ENCODE measurements at regions not wholly inside any gene's neighbourhood (a gene's known extent, or its start where the extent isn't known, plus 50 kb on each side); places are given as distances from the start of the nearest gene placed in this dataset.

GRCh38 chr1:83053446-83053845 is 945.5 kb downstream of the TTLL7 start:
- TF ChIP-seq CEBPB (IDR thresholded peaks at IDR 0.05) (no peak), EP300 (IDR thresholded peaks at IDR 0.05; ENCODE audit: borderline replicate concordance) (no peak), NFIC (IDR thresholded peaks at IDR 0.05) (no peak), RAD21 (IDR thresholded peaks at IDR 0.05; ENCODE audit: low read depth) (no peak), TAF1 (IDR thresholded peaks at IDR 0.05; ENCODE audit: low read depth) (no peak), CREB1 (IDR thresholded peaks at IDR 0.05; ENCODE audit: low read depth) (no peak), MAX (IDR thresholded peaks at IDR 0.05) (no peak), EGR1 (IDR thresholded peaks at IDR 0.05) (no peak), FOXM1 (IDR thresholded peaks at IDR 0.05; ENCODE audit: borderline replicate concordance, low read depth) (no peak), TCF12 (IDR thresholded peaks at IDR 0.05; ENCODE audit: low read depth) (no peak), ZBTB7A (IDR thresholded peaks at IDR 0.05; ENCODE audit: low read depth) (no peak), YY1 (IDR thresholded peaks at IDR 0.05; ENCODE audit: low read depth) (no peak), TEAD4 (IDR thresholded peaks at IDR 0.05) (no peak)
- TF ChIP-seq, protein P1, sequence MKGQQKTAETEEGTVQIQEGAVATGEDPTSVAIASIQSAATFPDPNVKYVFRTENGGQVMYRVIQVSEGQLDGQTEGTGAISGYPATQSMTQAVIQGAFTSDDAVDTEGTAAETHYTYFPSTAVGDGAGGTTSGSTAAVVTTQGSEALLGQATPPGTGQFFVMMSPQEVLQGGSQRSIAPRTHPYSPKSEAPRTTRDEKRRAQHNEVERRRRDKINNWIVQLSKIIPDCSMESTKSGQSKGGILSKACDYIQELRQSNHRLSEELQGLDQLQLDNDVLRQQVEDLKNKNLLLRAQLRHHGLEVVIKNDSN (IDR thresholded peaks at IDR 0.05), result no peak
- TF ChIP-seq, protein P2, sequence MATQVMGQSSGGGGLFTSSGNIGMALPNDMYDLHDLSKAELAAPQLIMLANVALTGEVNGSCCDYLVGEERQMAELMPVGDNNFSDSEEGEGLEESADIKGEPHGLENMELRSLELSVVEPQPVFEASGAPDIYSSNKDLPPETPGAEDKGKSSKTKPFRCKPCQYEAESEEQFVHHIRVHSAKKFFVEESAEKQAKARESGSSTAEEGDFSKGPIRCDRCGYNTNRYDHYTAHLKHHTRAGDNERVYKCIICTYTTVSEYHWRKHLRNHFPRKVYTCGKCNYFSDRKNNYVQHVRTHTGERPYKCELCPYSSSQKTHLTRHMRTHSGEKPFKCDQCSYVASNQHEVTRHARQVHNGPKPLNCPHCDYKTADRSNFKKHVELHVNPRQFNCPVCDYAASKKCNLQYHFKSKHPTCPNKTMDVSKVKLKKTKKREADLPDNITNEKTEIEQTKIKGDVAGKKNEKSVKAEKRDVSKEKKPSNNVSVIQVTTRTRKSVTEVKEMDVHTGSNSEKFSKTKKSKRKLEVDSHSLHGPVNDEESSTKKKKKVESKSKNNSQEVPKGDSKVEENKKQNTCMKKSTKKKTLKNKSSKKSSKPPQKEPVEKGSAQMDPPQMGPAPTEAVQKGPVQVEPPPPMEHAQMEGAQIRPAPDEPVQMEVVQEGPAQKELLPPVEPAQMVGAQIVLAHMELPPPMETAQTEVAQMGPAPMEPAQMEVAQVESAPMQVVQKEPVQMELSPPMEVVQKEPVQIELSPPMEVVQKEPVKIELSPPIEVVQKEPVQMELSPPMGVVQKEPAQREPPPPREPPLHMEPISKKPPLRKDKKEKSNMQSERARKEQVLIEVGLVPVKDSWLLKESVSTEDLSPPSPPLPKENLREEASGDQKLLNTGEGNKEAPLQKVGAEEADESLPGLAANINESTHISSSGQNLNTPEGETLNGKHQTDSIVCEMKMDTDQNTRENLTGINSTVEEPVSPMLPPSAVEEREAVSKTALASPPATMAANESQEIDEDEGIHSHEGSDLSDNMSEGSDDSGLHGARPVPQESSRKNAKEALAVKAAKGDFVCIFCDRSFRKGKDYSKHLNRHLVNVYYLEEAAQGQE (IDR thresholded peaks at IDR 0.05; ENCODE audit: low read depth), result no peak

GRCh38 chr1:83052865-83053264 is 946.1 kb downstream of the TTLL7 start:
- TF ChIP-seq CEBPB (IDR thresholded peaks at IDR 0.05), result no peak
- no peak for TF ChIP-seq EP300 (IDR thresholded peaks at IDR 0.05; ENCODE audit: borderline replicate concordance)
- no peak for TF ChIP-seq EGR1 (IDR thresholded peaks at IDR 0.05)
- TF ChIP-seq CREB1 (IDR thresholded peaks at IDR 0.05; ENCODE audit: low read depth), result no peak
- TF ChIP-seq FOXM1 (IDR thresholded peaks at IDR 0.05; ENCODE audit: borderline replicate concordance, low read depth), result no peak
- no peak for TF ChIP-seq YY1 (IDR thresholded peaks at IDR 0.05; ENCODE audit: low read depth)
- no peak for TF ChIP-seq RAD21 (IDR thresholded peaks at IDR 0.05; ENCODE audit: low read depth)
- no peak for TF ChIP-seq NFIC (IDR thresholded peaks at IDR 0.05)
- TF ChIP-seq ZBTB7A (IDR thresholded peaks at IDR 0.05; ENCODE audit: low read depth), result no peak
- TF ChIP-seq MAX (IDR thresholded peaks at IDR 0.05), result no peak
- TF ChIP-seq, protein P2 (IDR thresholded peaks at IDR 0.05; ENCODE audit: low read depth), result no peak
- no peak for TF ChIP-seq TCF12 (IDR thresholded peaks at IDR 0.05; ENCODE audit: low read depth)
- TF ChIP-seq TAF1 (IDR thresholded peaks at IDR 0.05; ENCODE audit: low read depth), result no peak
- TF ChIP-seq TEAD4 (IDR thresholded peaks at IDR 0.05), result no peak
- TF ChIP-seq, protein P1 (IDR thresholded peaks at IDR 0.05), result no peak

- TF ChIP-seq CREB1 (IDR thresholded peaks at IDR 0.05; ENCODE audit: low read depth) (no peak), EP300 (IDR thresholded peaks at IDR 0.05; ENCODE audit: borderline replicate concordance) (no peak), YY1 (IDR thresholded peaks at IDR 0.05; ENCODE audit: low read depth) (no peak), TEAD4 (IDR thresholded peaks at IDR 0.05) (no peak), TCF12 (IDR thresholded peaks at IDR 0.05; ENCODE audit: low read depth) (no peak), FOXM1 (IDR thresholded peaks at IDR 0.05; ENCODE audit: borderline replicate concordance, low read depth) (no peak), TAF1 (IDR thresholded peaks at IDR 0.05; ENCODE audit: low read depth) (no peak), EGR1 (IDR thresholded peaks at IDR 0.05) (no peak)
- TF ChIP-seq, protein P2 (IDR thresholded peaks at IDR 0.05; ENCODE audit: low read depth), result no peak
Observed at GRCh38 chr1:83043244-83043643, 955.7 kb downstream of the TTLL7 start.

DNA sequence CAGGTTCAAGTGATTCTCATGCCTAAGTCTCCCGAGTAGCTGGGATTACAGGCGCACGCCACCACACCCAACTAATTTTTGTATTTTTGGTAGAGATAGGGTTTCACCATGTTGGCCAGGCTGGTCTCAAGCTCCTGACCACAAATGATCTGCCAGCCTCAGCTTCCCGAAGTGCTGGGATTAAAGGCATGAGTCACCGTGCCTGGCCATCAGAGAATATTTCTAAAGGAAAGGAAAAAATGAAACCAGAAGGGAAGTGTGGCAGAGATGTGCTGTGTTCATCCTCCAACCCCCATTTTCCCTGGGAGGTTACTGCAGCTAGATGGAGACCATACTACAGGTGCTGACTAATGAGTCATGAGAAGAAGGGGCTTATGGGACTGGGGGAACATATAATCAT is 964.1 kb downstream of the TTLL7 start:
- no peak for TF ChIP-seq EGR1 (IDR thresholded peaks at IDR 0.05)
- TF ChIP-seq EP300 (IDR thresholded peaks at IDR 0.05; ENCODE audit: borderline replicate concordance), result no peak
- TF ChIP-seq, protein P1 (IDR thresholded peaks at IDR 0.05), result no peak
- no peak for TF ChIP-seq RAD21 (IDR thresholded peaks at IDR 0.05; ENCODE audit: low read depth)
- TF ChIP-seq TAF1 (IDR thresholded peaks at IDR 0.05; ENCODE audit: low read depth), result no peak
- TF ChIP-seq, protein P2 (IDR thresholded peaks at IDR 0.05; ENCODE audit: low read depth), result no peak
- no peak for TF ChIP-seq TEAD4 (IDR thresholded peaks at IDR 0.05)
- no peak for TF ChIP-seq TCF12 (IDR thresholded peaks at IDR 0.05; ENCODE audit: low read depth)
- no peak for TF ChIP-seq FOXM1 (IDR thresholded peaks at IDR 0.05; ENCODE audit: borderline replicate concordance, low read depth)

All from Ishikawa (cell line).